ENCODE measurements at regions not wholly inside any gene's neighbourhood (a gene's known extent, or its start where the extent isn't known, plus 50 kb on each side); places are given as distances from the start of the nearest gene placed in this dataset.

DNA sequence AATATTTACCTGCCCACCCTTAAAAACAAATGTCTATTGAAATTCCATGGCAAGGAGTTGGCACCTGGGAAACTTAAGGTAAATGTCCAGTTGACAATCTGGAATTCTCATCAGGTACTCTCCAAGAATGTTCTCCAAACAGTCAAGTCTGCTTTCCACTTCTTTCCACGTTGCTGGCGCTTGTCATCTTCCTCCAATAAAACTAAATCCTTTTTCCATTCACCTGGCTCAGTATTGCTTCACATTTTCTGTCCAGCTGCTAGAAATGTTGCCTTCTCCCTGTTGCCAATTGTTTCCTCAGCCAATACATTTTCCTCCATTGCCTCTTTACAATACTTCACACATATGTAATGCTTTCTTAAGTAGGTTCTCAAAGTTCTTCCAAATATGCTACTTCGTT is 1288.1 kb upstream of the MAP3K7 start:
- H3K4me1 ChIP-seq = no peaks in the 10 kb centered on the region
- H3K9me3 ChIP-seq = no peaks in the 10 kb centered on the region
- DNase-seq (no peak), ATAC-seq (no peak)
- no peak overlapping the region for H3K4me3 ChIP-seq
- no peaks in the 10 kb centered on the region for H3K27me3 ChIP-seq
- TF ChIP-seq, protein P1, sequence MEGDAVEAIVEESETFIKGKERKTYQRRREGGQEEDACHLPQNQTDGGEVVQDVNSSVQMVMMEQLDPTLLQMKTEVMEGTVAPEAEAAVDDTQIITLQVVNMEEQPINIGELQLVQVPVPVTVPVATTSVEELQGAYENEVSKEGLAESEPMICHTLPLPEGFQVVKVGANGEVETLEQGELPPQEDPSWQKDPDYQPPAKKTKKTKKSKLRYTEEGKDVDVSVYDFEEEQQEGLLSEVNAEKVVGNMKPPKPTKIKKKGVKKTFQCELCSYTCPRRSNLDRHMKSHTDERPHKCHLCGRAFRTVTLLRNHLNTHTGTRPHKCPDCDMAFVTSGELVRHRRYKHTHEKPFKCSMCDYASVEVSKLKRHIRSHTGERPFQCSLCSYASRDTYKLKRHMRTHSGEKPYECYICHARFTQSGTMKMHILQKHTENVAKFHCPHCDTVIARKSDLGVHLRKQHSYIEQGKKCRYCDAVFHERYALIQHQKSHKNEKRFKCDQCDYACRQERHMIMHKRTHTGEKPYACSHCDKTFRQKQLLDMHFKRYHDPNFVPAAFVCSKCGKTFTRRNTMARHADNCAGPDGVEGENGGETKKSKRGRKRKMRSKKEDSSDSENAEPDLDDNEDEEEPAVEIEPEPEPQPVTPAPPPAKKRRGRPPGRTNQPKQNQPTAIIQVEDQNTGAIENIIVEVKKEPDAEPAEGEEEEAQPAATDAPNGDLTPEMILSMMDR (IDR thresholded peaks at IDR 0.05) = no peak
- TF ChIP-seq POLR2A (IDR thresholded peaks at IDR 0.05) = no peak
- H3K27ac ChIP-seq = no peak overlapping the region
- intact Hi-C loops (cut with DNase I) = no loop called here
- H3K36me3 ChIP-seq = no peaks in the 10 kb centered on the region
- WGBS (ENCODE audit: insufficient coverage, low coverage, low lambda C conversion rate, missing lambda C conversion rate) = 58% methylated on average over 3 of the region's 3 CpGs

DNA sequence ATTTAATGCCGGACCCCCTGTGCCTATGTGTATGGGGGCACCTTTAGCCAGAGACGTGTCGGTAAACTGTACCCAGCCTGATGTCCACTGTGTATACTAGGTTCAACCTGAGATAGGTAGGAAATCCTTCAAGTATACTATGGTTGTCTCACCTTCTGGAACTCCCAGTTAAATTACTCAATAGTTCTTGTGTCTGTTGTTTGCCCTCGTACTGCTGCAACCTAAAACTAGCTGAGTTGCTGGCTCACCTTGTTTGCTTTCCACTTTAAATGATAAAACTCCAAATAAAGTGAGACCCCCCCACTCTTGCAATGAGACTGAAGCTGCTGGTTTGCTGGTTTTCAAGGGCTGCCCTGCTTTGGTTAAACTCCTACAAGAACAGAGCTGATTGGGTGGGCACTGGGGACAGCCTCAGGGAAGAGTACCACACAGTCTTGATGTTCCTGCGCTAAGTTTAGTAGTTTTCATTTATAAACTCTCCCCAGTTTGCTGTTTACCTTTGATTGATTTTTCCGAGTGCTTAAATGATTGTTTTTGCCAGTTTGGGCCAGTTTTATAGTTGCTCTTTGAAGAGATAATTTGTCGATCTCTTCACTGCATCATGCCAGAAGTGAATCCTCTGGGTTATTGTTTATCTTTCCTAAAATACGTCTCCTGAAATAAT is 1281.8 kb upstream of the MAP3K7 start:
- ATAC-seq (peak in 3 of 4 donors; percentile 65 to 93 (median 79)), DNase-seq (no peak)
- intact Hi-C loops (cut with DNase I) = no loop called here
- no peak for TF ChIP-seq POLR2A (IDR thresholded peaks at IDR 0.05)
- TF ChIP-seq, protein P1 (IDR thresholded peaks at IDR 0.05) = no peak
- no peaks in the 10 kb centered on the region for H3K36me3 ChIP-seq
- H3K9me3 ChIP-seq = no peaks in the 10 kb centered on the region
- H3K27ac ChIP-seq = no peak overlapping the region
- peak overlapping the region in 1 of 3 donors; percentile 4 for H3K4me3 ChIP-seq
- no peaks in the 10 kb centered on the region for H3K27me3 ChIP-seq
- WGBS (ENCODE audit: insufficient coverage, low coverage, low lambda C conversion rate, missing lambda C conversion rate) = 42% methylated on average over 8 of the region's 8 CpGs
- peaks cover 0 to 5% (median 0%) of the 10 kb centered on the region in 4 donors for H3K4me1 ChIP-seq

DNA sequence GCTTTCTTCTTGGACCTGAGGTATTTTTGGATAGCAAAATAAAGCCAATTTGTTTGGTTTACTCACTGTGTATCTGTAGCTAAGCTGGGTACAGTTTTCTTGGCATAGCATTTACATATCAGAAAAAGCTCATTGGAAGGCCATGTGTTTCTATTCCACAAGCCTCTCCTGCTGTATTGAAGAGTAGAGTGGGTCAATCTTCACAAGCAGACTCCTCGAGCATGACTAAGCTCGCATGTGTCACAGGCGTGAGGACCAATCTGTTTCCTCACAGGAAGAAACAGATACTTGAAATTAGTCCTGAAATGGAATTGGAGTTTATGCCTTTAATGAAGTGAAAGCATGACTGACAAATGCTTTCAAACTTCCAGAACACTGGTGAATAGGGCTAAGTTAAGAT is 1279.0 kb upstream of the MAP3K7 start:
- DNase-seq (no peak), ATAC-seq (no peak)
- Histone ChIP-seq H3K27me3 (no peaks in the 10 kb centered on the region), H3K36me3 (no peaks in the 10 kb centered on the region), H3K9me3 (no peaks in the 10 kb centered on the region), H3K4me1 (peaks cover 0 to 5% (median 0%) of the 10 kb centered on the region in 4 donors), H3K4me3 (no peak overlapping the region), H3K27ac (no peak overlapping the region)
- intact Hi-C loops (cut with DNase I) = no loop called here
- 39% methylated on average over 3 of the region's 3 CpGs for WGBS (ENCODE audit: insufficient coverage, low coverage, low lambda C conversion rate, missing lambda C conversion rate)
- no peak for TF ChIP-seq POLR2A (IDR thresholded peaks at IDR 0.05)
- TF ChIP-seq, protein P1 (IDR thresholded peaks at IDR 0.05) = no peak

DNA sequence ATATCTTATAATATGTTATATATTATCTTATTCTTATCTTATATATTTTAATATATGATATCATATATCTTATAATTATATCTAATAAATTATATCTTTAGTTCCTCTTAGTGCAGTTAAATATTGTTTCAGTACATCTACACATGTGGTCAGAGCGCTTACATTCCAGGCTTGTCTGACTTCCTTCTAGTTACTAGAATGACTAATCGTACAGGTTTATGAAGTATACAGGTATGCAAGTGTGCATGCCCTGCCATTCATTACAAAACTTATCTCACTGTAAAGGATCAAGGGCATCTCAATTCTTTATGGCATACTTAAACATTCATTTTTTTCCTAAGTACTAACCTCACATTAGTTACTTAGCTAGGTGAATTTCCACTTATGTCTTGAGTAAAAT is 1278.0 kb upstream of the MAP3K7 start:
- Histone ChIP-seq H3K9me3 (no peaks in the 10 kb centered on the region), H3K27me3 (no peaks in the 10 kb centered on the region), H3K36me3 (no peaks in the 10 kb centered on the region), H3K27ac (no peak overlapping the region), H3K4me3 (no peak overlapping the region), H3K4me1 (peaks cover 0 to 5% (median 0%) of the 10 kb centered on the region in 4 donors)
- ATAC-seq (no peak), DNase-seq (no peak)
- 91% methylated on average over 2 of the region's 2 CpGs for WGBS (ENCODE audit: insufficient coverage, low coverage, low lambda C conversion rate, missing lambda C conversion rate)
- TF ChIP-seq, protein P1 (IDR thresholded peaks at IDR 0.05) = no peak
- TF ChIP-seq POLR2A (IDR thresholded peaks at IDR 0.05) = no peak
- intact Hi-C loops (cut with DNase I) = no loop called here
